Gastroesophageal sphincter (tissue), 3 donors: ENCODE measurements at regions not wholly inside any gene's neighbourhood (a gene's known extent, or its start where the extent isn't known, plus 50 kb on each side); places are given as distances from the start of the nearest gene placed in this dataset.

Source experiments
- CTCF ChIP-seq, 4 experiments: fragments of 200-600 bp in 2 of 4; fragments of 450-650 bp in 2 of 4; sonication (generic) in 1 of 4; IDR thresholded peaks; one replicate each; pipeline ENCODE4 v1.5.1; 2017 to 2019; ENCODE audit warnings: antibody characterized with exemption in 4 of 4, mild to moderate bottlenecking in 2 of 4, moderate library complexity in 2 of 4
- POLR2A ChIP-seq, 2 donors: fragments of 450-650 bp; IDR thresholded peaks; one replicate each; pipeline ENCODE4 v1.6.1; 2017; ENCODE audit warnings: antibody characterized with exemption in 2 of 2, mild to moderate bottlenecking in 2 of 2, moderate library complexity in 1 of 2
- POLR2AphosphoS5 ChIP-seq: sonication (generic); formaldehyde crosslinking; IDR thresholded peaks from one replicate; pipeline ENCODE4 v1.6.1; 2017; ENCODE audit warnings: antibody characterized with exemption

GRCh38 chr22:23470811-23471389 lies 109.2 kb downstream of the IGLL1 start:
- TF ChIP-seq POLR2A (IDR thresholded peaks at IDR 0.05): no peak
- no peak for TF ChIP-seq CTCF (IDR thresholded peaks at IDR 0.05)
- TF ChIP-seq POLR2AphosphoS5: no peak
